A204.1 (cell line): ENCODE measurements at regions not wholly inside any gene's neighbourhood (a gene's known extent, or its start where the extent isn't known, plus 50 kb on each side); places are given as distances from the start of the nearest gene placed in this dataset.

ENCODE experiments used
- FAIRE-seq: peaks from 2 replicates; lab custom pipeline; 2012; peaks lifted over from hg19 to GRCh38; lab: Jason Lieb, UNC

- no peak for FAIRE-seq
Measured at GRCh38 chr1:234877761-234878160, 250.9 kb downstream of the TOMM20 start.

- no peak for FAIRE-seq
Measured at GRCh38 chr1:234875953-234876855, 252.4 kb downstream of the TOMM20 start.

DNA sequence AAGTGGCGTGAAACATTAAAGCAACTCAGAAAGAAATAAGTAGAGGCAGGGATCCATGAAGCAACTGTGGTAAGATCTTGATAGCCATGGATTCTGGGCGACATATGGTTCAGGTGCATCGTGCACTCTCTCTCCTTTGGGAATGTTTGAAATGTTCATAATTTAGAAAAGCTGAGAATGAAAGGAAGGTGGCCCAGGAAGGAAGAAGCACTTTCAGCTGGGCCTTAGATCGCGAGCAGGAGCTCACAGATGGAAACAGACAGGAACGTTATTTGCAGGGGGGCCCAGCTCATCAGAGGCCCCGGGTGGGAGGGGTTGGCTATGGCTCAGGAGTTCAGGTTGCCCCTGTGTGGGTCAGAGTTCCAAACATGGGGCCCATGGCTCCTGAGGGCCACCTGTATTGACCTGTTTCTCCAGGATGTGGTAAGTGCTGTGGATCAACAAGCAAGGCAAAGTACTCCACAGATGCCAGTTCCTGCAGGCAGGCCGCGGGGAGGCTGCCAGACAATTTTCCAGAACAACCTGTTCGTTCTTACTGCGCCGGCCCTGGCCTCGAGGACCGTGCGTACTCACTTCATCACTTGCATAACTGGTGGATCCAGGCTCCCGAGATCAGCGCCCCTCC lies 253.2 kb downstream of the TOMM20 start:
- no peak for FAIRE-seq

DNA sequence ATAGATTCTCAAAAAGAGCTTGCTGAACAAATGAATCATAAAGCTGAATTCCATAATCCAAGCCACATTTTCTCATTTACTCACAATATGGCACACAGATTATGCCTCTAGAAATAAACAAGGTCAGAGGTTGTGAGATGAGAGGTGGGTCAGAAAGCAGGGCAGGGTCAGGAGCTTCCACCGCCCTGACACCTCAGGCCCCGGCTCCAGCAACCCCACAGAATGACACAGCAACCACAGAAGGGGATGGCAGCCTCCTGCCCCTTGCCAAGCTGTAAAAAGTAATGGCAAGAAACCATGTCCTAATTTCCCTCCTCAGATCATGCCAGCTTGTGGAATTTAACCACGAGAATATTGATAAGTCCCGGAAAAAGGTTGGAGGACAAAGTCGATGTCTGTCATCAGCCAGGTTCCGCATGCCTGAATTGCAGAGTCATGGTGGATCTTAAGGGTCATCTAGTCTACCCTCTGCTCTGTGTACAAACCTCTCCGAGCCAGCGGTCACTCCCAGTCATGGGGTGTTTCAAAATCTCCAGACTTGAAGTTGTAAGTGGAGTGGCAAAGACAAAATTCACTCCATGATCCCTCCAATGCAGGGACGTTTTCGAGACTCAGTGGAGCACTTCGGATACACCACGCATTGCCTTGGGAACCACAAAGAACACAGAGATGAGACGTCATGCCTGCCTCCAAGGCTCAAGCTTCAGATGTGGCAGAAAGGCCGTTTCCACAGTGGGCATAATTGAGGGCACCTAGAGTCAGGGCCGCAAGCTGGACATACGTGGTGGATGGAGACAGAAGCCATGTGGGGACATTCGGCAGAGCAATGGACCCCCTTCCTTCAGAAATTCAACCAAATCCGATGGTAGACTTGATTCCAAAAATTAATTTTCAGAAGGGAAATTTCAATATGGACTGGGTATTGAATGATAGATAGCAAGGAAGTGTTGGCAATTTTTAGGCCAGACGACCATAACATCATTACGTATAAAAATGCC lies 254.0 kb downstream of the TOMM20 start:
- FAIRE-seq = no peak

DNA sequence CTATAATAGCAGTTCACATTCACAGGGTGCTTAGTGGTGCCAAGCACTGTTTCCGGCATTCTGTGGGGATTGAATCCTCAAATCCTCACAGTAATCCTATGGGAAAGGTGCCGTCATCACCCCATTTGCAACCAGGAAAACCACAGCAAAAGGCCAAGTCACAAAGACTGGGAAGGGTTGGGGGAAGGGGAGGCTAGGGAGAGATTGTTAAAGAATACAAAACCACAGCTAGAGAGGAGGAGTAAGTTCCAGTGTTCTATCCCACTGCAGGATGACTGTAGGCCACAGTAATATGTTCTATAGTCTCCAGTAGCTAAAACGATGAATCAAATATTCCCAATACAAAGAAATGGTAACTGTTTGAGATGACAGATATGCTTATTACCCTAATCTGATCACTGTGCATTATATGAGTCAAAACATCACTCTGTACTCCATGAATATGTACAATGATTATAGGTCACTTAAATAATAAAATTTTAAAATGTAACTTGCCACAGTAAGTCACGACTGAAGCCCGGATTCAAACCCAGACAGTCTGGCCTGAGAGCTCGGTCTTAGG lies 256.8 kb downstream of the TOMM20 start:
- no peak for FAIRE-seq

DNA sequence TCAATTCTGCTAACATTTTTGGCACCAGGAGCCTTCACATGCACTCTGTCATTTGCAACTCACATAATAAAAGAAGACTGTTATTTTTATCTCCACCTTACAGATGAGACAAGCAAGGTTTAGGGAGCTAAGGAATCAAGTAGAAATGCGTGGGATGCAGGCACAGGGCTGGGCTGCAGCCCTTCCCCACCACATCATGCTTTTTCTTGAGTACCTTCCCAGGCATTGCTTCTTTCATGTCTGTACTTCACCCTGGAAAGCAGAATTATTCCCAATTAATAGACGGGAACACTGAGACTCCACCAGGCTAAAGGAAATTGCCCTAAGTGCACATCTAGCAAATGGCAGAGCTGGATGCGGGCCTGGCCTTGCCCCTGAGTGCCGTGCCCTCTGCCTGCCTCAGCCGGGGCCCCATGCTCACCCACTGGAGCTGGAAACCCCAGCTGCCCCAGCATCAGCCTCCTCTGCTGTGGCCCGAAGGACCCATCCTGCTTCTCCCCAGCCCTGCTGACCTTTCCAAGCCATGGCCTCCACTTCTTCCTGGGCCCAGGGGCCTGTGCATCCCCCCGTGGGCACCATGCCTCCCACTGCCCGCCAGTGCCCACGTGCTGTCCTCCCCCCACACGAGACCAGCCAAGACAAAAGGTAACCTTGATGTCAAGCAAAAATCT lies 257.5 kb downstream of the TOMM20 start:
- no peak for FAIRE-seq

GRCh38 chr1:234870020-234870981 lies 258.3 kb downstream of the TOMM20 start:
- FAIRE-seq = no peak

DNA sequence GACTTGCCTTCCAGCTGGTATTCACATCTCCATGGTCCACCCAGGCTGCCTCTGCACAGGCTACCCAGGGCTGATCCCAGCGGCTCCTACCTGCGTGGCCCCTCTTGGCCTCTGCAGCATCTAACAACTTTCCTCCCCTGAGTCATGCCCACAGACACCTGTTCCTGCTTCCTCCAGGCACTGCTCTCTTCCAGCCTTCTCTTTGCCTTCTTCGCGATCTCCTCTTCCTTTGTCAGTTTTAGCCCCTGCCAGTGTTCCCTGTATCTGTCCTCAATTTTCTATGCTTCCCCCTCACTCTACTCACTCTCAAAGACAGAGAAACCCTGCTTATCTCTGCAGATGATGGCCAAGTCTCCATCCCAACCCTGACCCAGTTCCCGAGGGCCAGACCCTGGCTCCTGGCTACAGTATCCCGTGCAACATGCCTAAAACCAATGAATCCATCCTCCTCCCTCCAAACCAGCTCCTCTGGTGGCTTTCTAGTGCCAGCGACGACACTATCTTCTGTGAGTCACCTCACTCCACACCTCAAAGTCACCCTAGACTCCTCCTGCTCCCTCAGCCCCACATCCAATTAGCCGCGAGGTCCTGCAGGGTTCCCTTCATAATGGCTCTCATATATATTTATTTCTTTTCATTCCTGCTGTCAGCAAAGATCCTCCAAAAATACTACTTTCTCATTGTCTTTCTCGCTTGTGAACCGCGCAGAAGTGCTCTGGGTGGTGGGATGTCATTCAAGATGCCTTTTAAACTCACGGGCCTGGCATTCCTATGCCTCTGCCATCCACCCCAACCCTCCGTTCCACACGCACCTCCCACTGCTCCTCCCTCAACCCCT lies 259.2 kb downstream of the TOMM20 start:
- FAIRE-seq = no peak

DNA sequence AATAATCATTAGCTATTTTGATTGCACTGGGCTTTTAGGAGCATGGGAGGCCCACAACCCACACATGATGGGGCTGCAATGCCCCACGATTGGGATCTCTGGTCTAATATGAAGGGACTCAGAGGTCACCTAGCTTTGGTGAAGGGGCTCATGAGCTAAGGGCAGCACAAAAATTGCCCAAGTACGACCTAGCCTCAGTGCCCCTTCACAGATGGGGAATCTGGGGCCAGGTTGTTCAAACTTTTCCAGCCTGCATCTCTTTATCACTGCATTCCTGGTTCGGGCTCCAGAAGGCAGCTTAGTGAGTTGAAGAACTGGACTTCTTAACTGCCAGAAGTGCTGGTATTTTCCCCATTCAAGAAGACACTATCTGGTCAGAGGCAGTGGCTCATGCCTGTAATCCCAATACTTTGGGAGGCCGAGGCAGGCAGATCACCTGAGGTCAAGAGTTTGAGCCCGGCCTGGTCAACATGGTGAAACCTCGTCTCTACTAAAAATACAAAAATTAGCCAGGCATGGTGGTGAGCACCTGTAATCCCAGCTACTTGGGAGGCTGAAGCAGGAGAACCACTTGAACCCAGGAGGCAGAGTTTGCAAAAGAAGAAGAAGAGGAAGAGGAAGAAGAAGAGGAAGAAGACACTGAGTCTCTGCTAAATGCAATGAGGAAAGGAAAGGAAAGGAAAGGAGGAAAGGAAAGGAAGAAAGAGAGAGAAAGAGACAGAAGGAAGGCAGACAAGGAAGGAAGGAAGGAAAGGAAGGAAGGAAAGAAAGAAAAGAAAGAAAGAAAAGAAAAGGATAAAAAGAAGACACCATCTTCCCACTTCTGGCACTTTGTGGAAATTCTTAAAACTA lies 258.5 kb upstream of the IRF2BP2 start:
- FAIRE-seq = no peak

- FAIRE-seq = no peak
Measured at GRCh38 chr1:234866007-234866866, 256.3 kb upstream of the IRF2BP2 start.

DNA sequence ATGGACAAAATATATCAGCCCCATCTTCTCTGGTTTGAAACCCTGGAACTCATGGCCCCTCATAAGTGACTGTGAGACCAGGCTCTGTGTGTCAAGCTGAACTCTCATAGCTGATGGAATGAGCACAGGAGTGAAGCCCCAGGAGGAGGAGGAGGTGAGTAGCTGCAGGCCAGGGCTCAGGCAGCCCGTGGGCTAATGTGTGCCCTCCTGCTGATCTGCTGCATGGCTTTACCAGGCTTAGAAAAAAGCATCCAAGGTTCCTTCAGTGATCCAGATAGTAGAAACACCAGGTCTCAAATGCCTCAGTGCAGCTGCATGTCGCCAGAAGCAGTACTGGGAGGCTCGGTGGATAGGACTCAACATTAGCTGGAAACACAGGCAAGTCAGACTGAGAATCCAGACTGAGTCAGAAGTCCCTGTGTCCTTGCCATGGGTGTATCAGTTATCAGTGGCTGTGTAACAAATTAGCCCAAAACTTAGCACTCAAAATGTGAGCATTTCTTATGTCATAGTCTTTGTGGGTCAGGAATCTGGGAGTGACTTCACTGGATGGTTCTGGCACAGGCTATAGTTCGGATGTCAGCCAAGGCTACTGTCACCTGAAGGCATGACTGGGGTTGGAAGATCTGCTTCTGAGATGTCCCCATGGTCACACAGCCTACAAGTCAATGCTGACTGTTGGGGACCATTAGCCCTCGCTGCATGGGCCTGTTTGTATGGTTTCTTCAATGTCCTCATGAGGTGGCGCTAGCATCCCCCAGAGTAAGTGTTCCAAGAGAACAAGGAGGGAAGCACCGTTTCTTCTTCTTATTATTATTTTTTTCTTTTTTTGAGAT lies 255.4 kb upstream of the IRF2BP2 start:
- no peak for FAIRE-seq

GRCh38 chr1:234864116-234864515 lies 254.1 kb upstream of the IRF2BP2 start:
- no peak for FAIRE-seq

- FAIRE-seq = no peak
Measured at GRCh38 chr1:234863551-234863971, 253.6 kb upstream of the IRF2BP2 start.

DNA sequence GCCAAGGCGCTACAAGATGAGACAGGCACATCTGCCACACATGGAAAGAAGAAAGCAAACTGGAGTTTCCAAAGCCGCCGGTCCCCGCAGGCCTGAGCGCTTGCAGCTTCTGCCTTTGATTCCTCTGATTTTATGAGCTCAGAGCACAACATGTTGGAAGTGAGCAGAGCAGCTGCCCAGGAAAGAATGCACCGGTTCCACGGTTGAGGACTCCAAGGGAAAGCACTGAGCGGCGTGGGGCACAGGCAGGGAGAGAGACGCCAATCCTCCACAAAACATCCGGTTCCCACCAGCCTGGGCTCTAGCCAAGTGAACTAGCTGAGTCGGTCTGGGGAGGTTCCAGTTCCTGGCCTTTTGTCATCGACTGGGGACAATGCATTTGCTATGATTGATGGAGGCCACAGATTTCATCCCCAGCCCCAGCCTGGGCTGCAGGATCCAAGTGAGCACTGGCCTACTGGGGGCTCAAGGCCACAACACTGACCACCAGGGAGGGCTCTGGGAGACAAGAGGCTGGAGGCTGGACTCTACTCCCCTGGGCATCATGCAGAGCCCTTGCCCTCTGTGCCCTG lies 253.1 kb upstream of the IRF2BP2 start:
- FAIRE-seq = no peak

- FAIRE-seq = no peak
Measured at GRCh38 chr1:234862360-234862943, 252.5 kb upstream of the IRF2BP2 start.

- no peak for FAIRE-seq
Measured at GRCh38 chr1:234861761-234862160, 251.8 kb upstream of the IRF2BP2 start.
